Heart right ventricle (tissue), 16 donors: ENCODE measurements at regions not wholly inside any gene's neighbourhood (a gene's known extent, or its start where the extent isn't known, plus 50 kb on each side); places are given as distances from the start of the nearest gene placed in this dataset.

ENCODE experiments used
- ATAC-seq, 8 donors: fragments of 200-7000 bp; cut with Tn5 transposase; one replicate each; pipeline ENCODE4 v1.9.1; 2020; ENCODE audit warnings: mild to moderate bottlenecking in 8 of 8, moderate library complexity in 8 of 8, moderate number of reproducible peaks in 1 of 8
- DNase-seq, 2 donors: peaks; one replicate each; pipeline ENCODE4 v3.0.0-alpha.2; 2020
- H3K27ac ChIP-seq, 10 donors: fragments of 200-600 bp; sonication (generic) in 2 of 10; one replicate each; pipeline versions ENCODE4 v1.5.0 to v1.8.0; 2020 to 2022; ENCODE audit warnings: mild to moderate bottlenecking in 3 of 10
- H3K27me3 ChIP-seq, 7 donors: fragments of 200-600 bp; one replicate each; pipeline ENCODE4 v1.8.0; 2021 to 2022; ENCODE audit warnings: mild to moderate bottlenecking in 2 of 7
- H3K36me3 ChIP-seq, 9 donors: fragments of 200-600 bp; sonication (generic) in 1 of 9; one replicate each; pipeline versions ENCODE4 v1.5.0 to v1.8.0; 2020 to 2022; ENCODE audit warnings: mild to moderate bottlenecking in 2 of 9
- H3K4me1 ChIP-seq, 9 donors: fragments of 200-600 bp; sonication (generic) in 1 of 9; one replicate each; pipeline versions ENCODE4 v1.5.0 to v1.8.0; 2020 to 2022; ENCODE audit warnings: mild to moderate bottlenecking in 4 of 9
- H3K4me3 ChIP-seq, 10 donors: fragments of 200-600 bp; sonication (generic) in 2 of 10; one replicate each; pipeline versions ENCODE4 v1.5.0 to v1.8.0; 2020 to 2022; ENCODE audit warnings: mild to moderate bottlenecking in 7 of 10, moderate library complexity in 2 of 10
- H3K9me3 ChIP-seq, 11 donors: fragments of 200-600 bp in 10 of 11; sonication (generic) in 2 of 11; one replicate each; pipeline versions ENCODE4 v1.5.0 to v1.8.0; 2013 to 2022; ENCODE audit warnings: mild to moderate bottlenecking in 2 of 11, control low read depth in 1 of 11, moderate library complexity in 1 of 11
- CTCF ChIP-seq, 9 donors: fragments of 200-600 bp; sonication (generic) in 2 of 9; IDR thresholded peaks; one replicate each; pipeline versions ENCODE4 v1.5.0 to v1.8.0; 2021 to 2022; ENCODE audit warnings: antibody characterized with exemption in 9 of 9, mild to moderate bottlenecking in 5 of 9, moderate library complexity in 1 of 9
- WGBS, 2 donors: extraction: QIAGEN DNeasy Blood & Tissue Kit; methylation state at CpG; one replicate each; pipeline ENCODE4 v1.1.7; 2013; ENCODE audit warnings: inconsistent platforms in 1 of 2; 5-methylcytosine and 5-hydroxymethylcytosine counted together
- intact Hi-C, 10 donors: fragments of 100-400 bp; cut with DNase I; formaldehyde crosslinking; loops; one replicate each; pipeline versions ENCODE4 v1.11.1 to v1.14.2; 2022
- donor health status: Arrhythmogenic right ventricular cardiomyopathy.
- donor health status: ischemic (EF 13 %, LVEDD 7.1; RV severe dilation, severe dysfunction).
- donor health status: healthy with polysubstance abuse.
- donor health status: DM: no; HTN: yes; CAD: no.
- donor health status: DM: no; HTN: no; CAD: no.
- donor health status: ischemic (EF 25% LVEDD 6.9; RV normal size, moderate dysfunction).
- donor health status: ischemic (EF 25% LVEDD 5.7; RV mildly dilated, moderate dysfunction).
- donor health status: healthy.
- donor health status: DM: yes; HTN: yes; CAD: no.
- donor health status: Ischemic cardiomyopathy.
- donor health status: ischemic (EF 35%, LVEDD 5.7; RV mildly dilated, moderate dysfunction).
- donor health status: nonischemic (EF 11% LVEDD 7.7; RV severe dilation, severe dysfunction).
- donor health status: DM: yes; HTN: yes; CAD: no.
- donor health status: PGD.
- donor health status: ischemic (EF 29% LVEDD 5.4; RV normal size, mild dysfunction).
- donor health status: nonischemic (EF 23%, LVEDD 6.1; RV moderate dilation, normal function).

GRCh38 chr2:12219761-12220160 is 473.3 kb downstream of the LPIN1 start:
- no peak for ATAC-seq
- intact Hi-C loops = loop anchor here in 1 of 10 donors (10.0 kb wide), 1 partner anchor 305 kb away; no protein-coding TSS in a partner anchor
- H3K4me1 ChIP-seq = peaks cover 0 to 12% (median 0%) of the 10 kb centered on the region in 9 donors
- WGBS, 2 donors = 96 to 100% methylated on average over 8 of the region's 8 CpGs
- H3K27me3 ChIP-seq = no peaks in the 10 kb centered on the region
- H3K9me3 ChIP-seq = peaks cover 0 to 28% (median 12%) of the 10 kb centered on the region in 11 donors
- no peak for TF ChIP-seq CTCF (IDR thresholded peaks at IDR 0.05)
- no peak for DNase-seq
- H3K4me3 ChIP-seq = no peak overlapping the region
- H3K27ac ChIP-seq = no peak overlapping the region
- H3K36me3 ChIP-seq = no peaks in the 10 kb centered on the region

- ATAC-seq = peak in 2 of 8 donors; percentile 45 to 79
- H3K36me3 ChIP-seq = no peaks in the 10 kb centered on the region
- no peak overlapping the region for H3K4me3 ChIP-seq
- 50 to 54% methylated on average over 2 of the region's 2 CpGs for WGBS, 2 donors
- DNase-seq = no peak
- H3K27me3 ChIP-seq = no peaks in the 10 kb centered on the region
- H3K9me3 ChIP-seq = peaks cover 0 to 36% (median 12%) of the 10 kb centered on the region in 11 donors
- H3K4me1 ChIP-seq = peaks cover 0 to 12% (median 0%) of the 10 kb centered on the region in 9 donors
- TF ChIP-seq CTCF (IDR thresholded peaks at IDR 0.05) = no peak
- H3K27ac ChIP-seq = no peak overlapping the region
- intact Hi-C loops = loop anchor here in 1 of 10 donors (10.0 kb wide), 1 partner anchor 303 kb away; no protein-coding TSS in a partner anchor
Observed at GRCh38 chr2:12221584-12221983, 475.2 kb downstream of the LPIN1 start.

- Histone ChIP-seq H3K36me3 (no peaks in the 10 kb centered on the region), H3K27ac (no peak overlapping the region), H3K4me1 (peaks cover 0 to 7% (median 0%) of the 10 kb centered on the region in 9 donors), H3K9me3 (peaks cover 0 to 36% (median 12%) of the 10 kb centered on the region in 11 donors), H3K4me3 (no peak overlapping the region), H3K27me3 (no peaks in the 10 kb centered on the region)
- intact Hi-C loops = loop anchor here in 1 of 10 donors (10.0 kb wide), 1 partner anchor 302 kb away; no protein-coding TSS in a partner anchor
- no peak for ATAC-seq
- no peak for TF ChIP-seq CTCF (IDR thresholded peaks at IDR 0.05)
- whole genome bisulfite sequencing, 2 donors = 82 to 89% methylated on average over 1 of the region's 1 CpG
- no peak for DNase-seq
Observed at GRCh38 chr2:12222554-12222953, 476.1 kb downstream of the LPIN1 start.

- H3K36me3 ChIP-seq = no peaks in the 10 kb centered on the region
- peaks cover 0 to 36% (median 12%) of the 10 kb centered on the region in 11 donors for H3K9me3 ChIP-seq
- ATAC-seq (no peak), DNase-seq (no peak)
- intact Hi-C loops = loop anchor here in 1 of 10 donors (10.0 kb wide), 1 partner anchor 301 kb away; no protein-coding TSS in a partner anchor
- TF ChIP-seq CTCF (IDR thresholded peaks at IDR 0.05) = no peak
- H3K4me1 ChIP-seq = no peaks in the 10 kb centered on the region
- no peaks in the 10 kb centered on the region for H3K27me3 ChIP-seq
- 64 to 81% methylated on average over 6 of the region's 6 CpGs for whole genome bisulfite sequencing, 2 donors
- no peak overlapping the region for H3K27ac ChIP-seq
- H3K4me3 ChIP-seq = no peak overlapping the region
Observed at GRCh38 chr2:12223732-12224131, 477.3 kb downstream of the LPIN1 start.
